Amniotic stem cell (primary cell): ENCODE measurements at regions not wholly inside any gene's neighbourhood (a gene's known extent, or its start where the extent isn't known, plus 50 kb on each side); places are given as distances from the start of the nearest gene placed in this dataset.

Experiments used
- DNase-seq: peaks from one replicate; lab custom pipeline; 2025; lab: John Stamatoyannopoulos, UW

GRCh38 chr6:137353842-137354397 lies 134.7 kb upstream of the IFNGR1 start:
- DNase-seq, result no peak

- DNase-seq, result no peak
Observed at GRCh38 chr6:137353346-137353745, 134.2 kb upstream of the IFNGR1 start.

GRCh38 chr6:137352859-137353258 lies 133.7 kb upstream of the IFNGR1 start:
- no peak for DNase-seq

- no peak for DNase-seq
Observed at GRCh38 chr6:137351890-137352289, 132.7 kb upstream of the IFNGR1 start.

GRCh38 chr6:137350857-137351256 lies 131.7 kb upstream of the IFNGR1 start:
- DNase-seq, result no peak

- no peak for DNase-seq
Observed at GRCh38 chr6:137349856-137350830, 131.0 kb upstream of the IFNGR1 start.

- no peak for DNase-seq
Observed at GRCh38 chr6:137348777-137349176, 129.6 kb upstream of the IFNGR1 start.

- no peak for DNase-seq
Observed at GRCh38 chr6:137343241-137343640, 124.1 kb upstream of the IFNGR1 start.

GRCh38 chr6:137342607-137343190 lies 123.5 kb upstream of the IFNGR1 start:
- no peak for DNase-seq

- no peak for DNase-seq
Observed at GRCh38 chr6:137341681-137342195, 122.6 kb upstream of the IFNGR1 start.

GRCh38 chr6:137339929-137340559 lies 120.9 kb upstream of the IFNGR1 start:
- no peak for DNase-seq

GRCh38 chr6:137334884-137335283 lies 115.7 kb upstream of the IFNGR1 start:
- DNase-seq, result no peak

- DNase-seq, result no peak
Observed at GRCh38 chr6:137334094-137334493, 114.9 kb upstream of the IFNGR1 start.

- no peak for DNase-seq
Observed at GRCh38 chr6:137332637-137333280, 113.6 kb upstream of the IFNGR1 start.

- no peak for DNase-seq
Observed at GRCh38 chr6:137323860-137324259, 104.7 kb upstream of the IFNGR1 start.

GRCh38 chr6:137320271-137320670 lies 101.1 kb upstream of the IFNGR1 start:
- DNase-seq, result no peak

- DNase-seq, result no peak
Observed at GRCh38 chr6:137316626-137317025, 97.4 kb upstream of the IFNGR1 start.

GRCh38 chr6:137315081-137315480 lies 95.9 kb upstream of the IFNGR1 start:
- DNase-seq, result no peak

GRCh38 chr6:137313928-137314855 lies 95.0 kb upstream of the IFNGR1 start:
- peak; percentile 47 for DNase-seq

GRCh38 chr6:137313211-137313610 lies 94.0 kb upstream of the IFNGR1 start:
- DNase-seq, result no peak

GRCh38 chr6:137311940-137312339 lies 92.8 kb upstream of the IFNGR1 start:
- no peak for DNase-seq
